DMS153 treated with DMSO at 0.1 percent for 48 hours (cell line): ENCODE measurements at regions not wholly inside any gene's neighbourhood (a gene's known extent, or its start where the extent isn't known, plus 50 kb on each side); places are given as distances from the start of the nearest gene placed in this dataset.

Source experiments
- DNase-seq: peaks from one replicate; lab custom pipeline; 2025; ENCODE audit not compliant: unreplicated experiment; lab: John Stamatoyannopoulos, UW

DNA sequence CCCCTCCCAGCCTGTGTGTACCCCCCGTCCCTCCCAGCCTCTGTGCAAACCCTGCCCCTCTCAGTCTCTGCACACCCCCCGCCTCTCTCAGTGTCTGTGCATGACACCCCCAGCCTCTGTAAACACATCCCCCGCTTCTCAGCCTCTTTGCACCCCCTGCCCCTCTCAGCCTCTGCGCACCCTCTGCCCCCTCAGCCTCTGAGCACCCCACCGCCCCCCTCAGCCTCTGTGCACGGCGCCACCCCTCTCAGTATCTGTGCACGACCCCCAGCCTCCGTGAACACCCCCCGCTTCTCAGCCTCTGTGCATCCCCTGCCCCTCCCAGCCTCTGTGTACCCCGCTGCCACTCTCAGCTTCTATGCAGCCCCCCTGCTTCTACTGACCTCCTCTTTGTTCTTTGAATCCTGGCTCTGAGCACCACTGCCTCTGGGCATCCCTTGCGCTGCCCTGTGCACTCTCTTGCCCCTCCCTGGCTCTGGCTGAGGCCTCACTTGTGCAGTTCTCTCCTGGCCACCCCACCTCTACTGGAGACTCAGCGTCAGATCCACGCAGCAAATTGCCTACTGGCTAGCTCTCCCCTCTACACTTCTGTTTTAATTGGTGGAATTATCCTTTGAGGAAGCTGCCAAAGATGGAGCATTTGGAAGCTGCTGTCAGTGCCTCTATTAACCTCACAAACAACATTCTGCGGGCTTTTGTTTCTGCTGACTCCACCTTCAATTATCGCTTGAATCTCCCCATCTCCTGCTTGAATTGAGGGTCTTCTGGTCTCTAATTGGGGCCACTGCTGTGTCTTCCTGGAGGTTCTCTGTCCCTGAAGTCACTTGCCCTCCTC lies 838.6 kb downstream of the TBC1D22A start:
- DNase-seq: no peak

DNA sequence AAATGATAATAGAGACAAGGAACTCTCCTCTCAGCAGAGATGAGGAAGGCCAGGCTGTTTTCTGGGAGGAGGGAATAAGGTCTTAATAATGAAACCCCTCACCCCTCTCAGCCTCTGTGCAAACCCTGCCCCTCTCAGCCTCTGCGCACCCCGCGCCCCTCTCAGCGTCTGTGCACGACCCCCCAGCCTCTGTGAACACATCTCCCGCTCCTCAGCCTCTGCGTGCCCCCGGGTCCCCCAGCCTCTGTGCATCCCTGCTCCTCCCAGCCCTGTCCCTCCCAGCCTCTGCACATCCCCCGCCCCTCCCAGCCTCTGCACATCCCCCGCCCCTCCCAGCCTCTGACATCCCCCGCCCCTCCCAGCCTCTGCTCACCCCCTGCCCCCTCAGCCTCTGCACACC lies 837.8 kb downstream of the TBC1D22A start:
- DNase-seq: no peak

DNA sequence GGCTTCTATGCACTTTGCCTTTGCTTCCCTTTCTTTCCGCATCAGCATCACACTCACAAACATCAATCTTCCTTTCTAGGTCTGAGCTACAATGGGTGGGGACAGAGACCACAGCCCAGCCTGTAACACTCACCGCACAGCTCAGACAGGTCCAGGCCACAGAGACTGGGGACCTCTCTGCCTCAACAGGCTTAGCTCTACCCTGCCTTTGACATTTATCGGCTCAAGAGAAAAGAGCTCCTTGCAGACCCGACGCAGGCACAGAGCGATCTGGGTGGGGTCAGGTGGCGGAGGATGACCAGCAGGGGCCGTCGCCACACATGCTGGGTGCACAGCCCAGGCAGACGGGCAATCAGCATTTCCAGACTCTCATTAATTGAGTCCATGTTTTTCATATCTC lies 837.3 kb downstream of the TBC1D22A start:
- no peak for DNase-seq

DNA sequence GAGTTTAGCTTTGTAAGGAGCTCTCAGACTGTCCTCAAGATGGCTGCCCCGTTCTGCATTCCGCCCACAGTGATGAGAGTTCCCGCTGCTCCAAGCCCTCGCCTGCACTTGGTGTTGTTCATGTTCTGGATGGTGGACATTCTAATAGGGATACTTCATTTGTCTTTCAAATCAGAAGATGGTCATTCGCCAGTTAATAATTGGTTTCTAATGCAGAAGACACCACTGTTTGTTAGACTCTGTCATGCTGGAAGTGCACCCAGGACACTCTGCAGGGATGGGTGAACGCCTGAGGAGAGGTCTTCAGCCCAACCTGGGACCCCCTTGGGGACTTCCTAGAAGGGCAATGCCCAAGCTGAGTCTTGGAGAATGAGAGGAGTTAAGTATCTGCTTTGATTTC lies 836.4 kb downstream of the TBC1D22A start:
- DNase-seq: no peak

DNA sequence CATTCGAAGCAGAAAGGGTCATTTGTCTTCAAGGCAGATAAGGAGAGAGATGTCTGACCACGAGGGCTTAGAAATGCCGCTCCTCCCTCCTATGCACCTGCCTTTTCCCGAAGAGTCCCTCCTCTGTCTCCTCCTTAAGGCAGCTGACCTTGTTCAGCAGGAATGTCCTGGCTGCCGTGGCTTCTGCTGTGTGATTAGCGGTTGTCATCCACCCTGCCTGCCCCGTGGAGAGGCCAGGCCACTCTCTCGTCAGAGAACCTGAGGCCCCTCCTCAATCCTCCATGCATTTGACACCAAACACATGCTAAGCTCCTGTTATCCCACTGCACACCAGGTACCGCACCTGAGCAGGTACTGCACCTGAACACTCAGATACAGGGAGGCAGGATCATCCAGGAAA lies 834.6 kb downstream of the TBC1D22A start:
- DNase-seq: no peak

DNA sequence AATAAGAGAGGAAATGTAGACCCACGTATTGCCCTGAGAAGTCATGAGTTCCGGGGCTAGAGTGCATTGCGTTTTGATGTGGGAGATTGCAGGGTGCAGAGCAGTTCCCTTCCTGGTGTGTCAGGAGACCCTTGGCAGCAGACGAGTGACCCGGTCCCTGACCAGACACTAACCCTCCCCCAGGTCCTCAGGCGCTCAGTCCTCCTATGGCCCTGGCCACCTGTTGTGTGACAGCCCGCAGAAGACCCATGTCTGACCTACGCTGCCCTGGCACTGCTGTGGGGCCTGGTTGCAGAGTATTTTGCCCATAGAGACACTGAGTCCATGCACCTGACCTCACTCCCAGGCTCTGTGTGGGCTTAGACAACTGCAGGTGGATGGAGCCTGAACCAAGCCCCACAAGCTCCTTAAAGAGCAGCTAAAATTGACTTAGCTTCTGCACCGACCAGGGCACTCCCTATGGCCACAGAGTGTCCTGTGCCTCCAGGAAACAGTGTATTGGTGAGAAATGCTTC lies 833.8 kb downstream of the TBC1D22A start:
- no peak for DNase-seq

DNA sequence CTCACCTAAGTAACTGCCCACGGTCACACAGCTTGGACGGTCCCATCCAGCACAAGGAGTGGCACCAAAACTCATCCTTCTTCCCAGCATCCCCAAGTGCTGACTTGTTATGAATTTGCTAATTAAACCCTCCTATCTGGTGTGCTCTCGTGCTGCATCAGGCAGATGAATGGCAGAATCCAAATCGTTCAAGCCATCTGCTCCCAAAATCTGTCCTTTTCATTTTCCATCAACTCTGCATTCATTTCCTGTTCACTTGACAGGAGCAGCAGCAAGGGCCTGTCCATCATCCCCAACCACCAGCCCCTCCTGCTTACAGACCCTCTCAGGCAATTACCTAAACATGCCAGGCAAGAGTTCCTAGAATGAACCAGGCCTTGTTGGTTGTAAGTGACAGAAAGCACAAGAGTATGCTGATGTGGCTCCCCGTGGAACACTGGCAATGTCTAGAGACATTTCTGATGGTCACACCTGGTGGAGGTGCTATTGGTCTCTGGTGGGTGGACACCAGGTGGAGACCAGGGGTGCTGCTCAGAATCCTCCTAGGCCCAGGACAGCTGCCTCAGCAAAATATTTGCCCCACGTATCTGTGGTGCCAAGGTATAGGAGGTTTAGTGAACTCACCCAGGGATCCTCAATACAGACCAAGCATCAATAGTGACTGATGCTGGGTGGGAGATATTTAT lies 832.5 kb downstream of the TBC1D22A start:
- no peak for DNase-seq

DNA sequence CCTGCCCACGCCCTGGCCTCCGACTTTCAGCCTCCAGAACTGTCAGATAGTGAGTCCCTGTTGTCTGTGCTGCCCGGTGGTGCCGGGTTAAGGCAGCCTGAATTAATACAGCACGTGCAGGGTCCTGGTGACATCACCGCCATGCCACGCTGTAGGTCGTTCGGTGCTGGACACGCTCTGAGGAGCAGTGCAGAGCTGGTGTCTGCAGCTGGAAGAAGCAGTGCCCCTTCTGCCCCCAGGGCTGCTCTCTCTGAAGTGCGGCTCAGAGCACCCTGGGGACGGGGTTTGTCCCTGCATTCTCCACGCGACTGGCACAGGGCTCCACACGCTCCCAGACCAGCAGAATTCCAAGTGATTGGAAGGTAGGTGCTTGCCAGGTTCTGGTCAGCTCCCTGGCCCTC lies 831.5 kb downstream of the TBC1D22A start:
- no peak for DNase-seq

DNA sequence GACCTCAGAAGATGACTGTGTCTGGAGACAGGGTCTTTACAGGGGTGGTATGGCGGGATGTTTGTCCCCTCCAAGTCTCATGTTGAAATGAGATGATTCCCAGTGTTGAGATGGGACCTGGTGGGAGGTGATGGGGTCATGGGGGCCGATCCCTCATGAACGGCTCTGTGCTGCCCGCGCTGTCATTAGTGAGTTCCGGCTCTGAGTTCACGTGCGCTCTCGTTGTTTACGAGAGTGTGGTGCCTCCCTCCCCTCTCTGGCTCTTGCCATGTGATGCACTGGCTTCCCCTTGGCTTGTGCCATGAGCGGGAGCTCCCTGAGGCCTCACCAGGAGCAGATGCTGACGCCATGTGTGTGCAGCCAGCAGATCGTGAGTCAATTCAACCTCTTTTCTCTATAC lies 830.8 kb downstream of the TBC1D22A start:
- no peak for DNase-seq

DNA sequence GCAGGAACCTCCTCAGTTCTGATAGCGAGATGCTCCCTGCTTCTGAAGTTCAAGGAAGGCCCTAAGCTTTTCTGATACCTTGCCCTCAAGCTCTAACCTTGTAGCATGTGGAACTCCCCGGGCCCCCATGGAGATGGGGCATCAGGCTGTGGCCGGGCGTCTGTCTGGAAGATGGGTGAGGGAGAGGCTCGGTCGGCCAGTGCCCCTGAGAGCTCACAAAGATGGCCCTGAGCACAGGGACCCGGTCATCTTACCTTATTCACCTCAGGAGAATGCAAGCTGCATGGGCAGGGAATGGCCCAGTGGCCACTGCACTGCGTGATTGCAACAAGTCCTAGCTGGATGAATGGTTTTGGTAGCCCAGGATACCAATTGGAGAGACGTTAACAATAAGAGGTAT lies 830.3 kb downstream of the TBC1D22A start:
- DNase-seq: no peak

DNA sequence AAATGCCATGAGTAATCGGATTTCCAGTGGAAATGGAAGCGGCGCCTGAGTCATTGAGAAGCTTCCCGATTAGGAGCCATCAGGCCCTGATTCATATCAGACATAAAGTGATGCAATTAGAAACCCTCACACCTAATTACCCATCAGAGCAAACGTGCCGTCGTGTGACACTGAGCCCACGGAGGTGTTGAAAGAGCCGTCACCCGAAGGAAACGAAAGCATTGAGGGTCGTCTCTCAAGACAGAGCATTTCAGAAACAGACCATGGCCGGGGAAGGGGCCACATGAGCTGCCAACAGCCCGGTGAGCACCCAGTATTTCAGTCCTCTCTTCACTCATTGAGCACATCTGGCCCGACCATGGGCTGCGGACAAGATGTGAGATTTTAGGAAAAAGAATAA lies 829.3 kb downstream of the TBC1D22A start:
- DNase-seq: no peak

DNA sequence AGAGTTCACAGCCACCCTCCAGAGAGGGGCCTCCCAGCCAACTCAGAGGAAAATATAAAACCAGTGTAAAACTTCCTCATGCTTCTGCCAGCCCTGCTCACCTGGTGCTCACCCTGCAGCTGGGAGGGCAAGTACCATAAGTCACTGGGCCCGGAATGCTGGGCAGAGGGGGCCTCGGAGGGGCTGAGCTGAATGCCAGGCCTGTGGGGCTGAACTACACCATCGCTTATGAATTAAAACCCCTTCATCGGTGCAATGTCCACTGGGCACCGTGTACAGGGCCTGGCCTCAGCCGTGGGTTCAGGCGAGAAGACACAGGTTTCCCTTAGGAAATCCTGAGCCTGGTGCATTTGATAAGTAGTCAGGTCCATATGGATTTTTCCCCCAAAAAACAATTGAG lies 828.6 kb downstream of the TBC1D22A start:
- no peak for DNase-seq

DNA sequence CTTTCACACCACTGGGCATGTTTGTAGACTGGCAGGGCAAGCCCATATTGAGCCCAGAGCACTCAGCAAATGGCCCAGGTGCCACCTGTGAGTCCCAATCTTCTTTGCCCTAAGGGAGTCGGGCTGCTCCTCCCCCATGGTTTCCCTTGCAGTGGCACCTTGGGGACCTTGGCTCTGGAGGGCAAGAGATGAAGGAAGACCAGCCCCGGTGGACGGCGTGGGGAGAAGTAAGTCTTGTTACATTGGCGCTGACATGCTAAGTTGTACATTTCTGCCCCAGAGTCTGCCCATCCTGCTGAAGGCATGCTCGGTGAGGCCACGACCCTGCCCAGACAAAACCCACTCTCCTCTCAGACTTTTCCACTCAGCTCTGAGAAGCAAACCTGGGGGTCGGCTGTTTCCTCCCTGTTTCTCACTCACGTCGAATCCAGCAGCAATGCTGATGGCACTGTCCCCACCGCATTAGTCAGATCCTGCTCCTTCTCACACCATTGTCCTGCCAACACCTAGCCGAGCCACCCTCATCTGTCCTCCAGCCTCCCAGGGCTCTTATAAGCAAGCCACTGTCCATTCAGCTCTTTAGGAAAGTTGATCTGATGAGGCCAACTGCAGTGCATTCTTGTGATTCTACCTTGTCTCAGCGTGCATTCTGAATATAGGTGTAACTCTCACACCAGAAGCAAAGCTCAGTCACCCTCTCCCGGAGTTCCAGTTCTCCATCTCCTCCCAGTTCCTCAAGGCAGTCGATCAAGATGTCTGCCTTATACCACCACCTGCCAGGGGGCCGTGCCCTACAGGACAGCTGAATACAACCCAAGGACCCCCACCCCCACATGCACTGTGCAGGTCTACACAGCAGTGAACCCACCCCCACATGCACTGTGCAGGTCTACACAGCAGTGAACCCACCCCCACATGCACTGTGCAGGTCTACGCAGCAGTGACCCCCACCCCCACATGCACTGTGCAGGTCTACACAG lies 827.1 kb downstream of the TBC1D22A start:
- no peak for DNase-seq

DNA sequence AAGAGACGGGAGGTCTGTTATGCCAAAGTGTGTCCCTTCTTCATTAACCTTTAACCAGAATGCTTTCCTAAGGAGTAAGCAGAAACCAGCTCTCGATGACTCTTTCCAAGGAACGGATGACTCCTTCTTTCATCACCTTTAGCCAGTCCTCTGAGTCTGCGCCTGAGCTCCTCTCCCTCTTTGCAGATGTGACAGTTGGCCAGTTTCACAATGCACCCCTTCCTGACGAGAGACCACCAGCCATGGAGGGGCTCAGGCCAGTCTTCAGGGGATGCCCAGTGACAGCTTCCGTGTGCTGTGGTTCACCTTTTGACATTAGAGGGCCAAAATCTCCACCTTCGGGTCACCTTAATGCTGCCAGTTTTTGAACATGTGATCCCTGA lies 826.1 kb downstream of the TBC1D22A start:
- no peak for DNase-seq

DNA sequence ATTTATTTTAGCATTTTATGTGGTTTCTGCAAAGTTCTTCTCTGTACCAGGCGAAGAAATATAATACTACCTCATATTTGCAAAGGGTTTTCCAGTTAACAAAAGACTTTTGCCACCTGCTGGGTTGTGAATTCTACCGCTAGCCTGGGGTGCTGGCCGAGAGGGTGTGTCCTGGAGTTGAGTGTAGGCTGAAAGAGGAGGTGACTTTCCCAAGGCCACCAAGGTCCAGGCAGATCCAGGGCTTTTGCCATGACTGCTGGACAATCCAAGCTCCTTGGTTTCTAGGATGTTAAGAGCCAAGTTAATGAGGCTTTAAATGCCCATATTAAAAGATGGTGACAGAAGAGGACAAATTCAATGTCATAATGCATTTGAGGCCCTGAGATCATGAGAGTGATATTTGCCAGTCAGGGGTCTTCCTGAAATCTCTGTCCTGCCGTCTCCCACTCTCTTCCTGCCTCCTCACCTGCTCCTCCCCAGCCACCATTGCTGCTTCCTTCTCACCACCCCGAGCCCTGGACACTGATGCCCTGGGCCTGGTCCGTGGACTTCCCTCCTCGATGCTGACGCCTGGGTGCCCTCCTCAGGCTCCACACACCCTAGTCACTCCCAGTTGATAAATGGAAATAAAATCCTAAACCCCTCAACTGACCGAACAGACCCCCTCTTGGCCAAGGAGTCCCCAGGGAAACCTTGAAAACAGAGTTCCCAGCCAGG lies 825.6 kb downstream of the TBC1D22A start:
- DNase-seq: no peak

DNA sequence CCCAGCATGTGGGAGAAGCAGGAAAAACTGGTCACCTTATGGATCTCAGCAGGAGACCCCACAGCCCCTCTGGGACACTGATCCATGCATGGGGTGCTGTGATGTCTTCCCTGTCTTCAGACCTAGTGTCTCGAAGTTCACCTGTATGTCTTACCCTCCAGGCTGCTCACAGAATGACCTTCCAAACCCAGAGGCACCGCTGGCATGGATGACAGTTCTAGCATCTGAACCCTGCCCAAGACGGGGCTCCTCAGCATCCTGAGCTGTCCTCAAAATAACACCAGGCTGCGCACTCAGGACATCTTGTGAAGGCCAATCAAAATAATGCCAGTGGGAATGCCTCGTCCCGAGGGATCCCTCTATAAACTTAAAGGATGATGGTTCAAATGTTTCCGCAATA lies 824.9 kb downstream of the TBC1D22A start:
- DNase-seq: no peak

DNA sequence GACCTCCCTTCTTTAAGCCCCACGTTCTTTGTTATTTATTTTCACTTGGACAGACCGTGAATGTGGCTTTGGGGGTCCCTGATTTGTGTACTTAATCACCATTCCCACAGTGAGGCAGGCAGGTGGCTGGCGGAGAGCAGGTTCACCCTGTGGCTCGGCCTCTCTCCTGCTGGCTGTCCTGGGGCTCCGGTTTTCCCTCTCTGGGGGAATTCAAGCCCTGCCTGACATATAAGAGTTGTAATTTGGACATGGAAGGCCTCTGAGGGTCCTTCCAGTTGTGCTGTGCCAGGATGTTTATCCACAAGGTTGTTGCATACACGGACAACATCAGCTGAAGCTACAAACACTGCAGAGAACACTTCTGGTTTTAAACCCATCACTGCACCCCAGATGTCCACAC lies 824.5 kb downstream of the TBC1D22A start:
- DNase-seq: no peak

DNA sequence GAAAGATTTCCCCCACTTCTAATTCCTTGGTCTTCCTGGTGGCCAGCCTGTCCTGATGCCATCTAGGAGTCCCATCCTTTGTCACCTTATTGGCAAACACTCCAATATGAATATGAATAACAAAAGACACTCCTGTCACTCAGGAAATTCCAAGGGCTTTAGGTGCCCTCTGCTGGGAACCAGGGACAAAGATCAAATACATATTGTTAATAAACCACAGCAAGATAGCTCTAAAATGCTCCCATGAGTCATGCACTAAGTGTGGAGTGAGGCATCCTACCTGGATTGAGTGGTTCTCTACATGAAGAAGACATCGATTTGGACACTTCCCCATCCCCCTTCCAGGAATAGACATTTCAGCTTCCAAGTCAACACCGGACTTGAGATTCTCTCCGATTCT lies 823.6 kb downstream of the TBC1D22A start:
- DNase-seq: peak; percentile 22

DNA sequence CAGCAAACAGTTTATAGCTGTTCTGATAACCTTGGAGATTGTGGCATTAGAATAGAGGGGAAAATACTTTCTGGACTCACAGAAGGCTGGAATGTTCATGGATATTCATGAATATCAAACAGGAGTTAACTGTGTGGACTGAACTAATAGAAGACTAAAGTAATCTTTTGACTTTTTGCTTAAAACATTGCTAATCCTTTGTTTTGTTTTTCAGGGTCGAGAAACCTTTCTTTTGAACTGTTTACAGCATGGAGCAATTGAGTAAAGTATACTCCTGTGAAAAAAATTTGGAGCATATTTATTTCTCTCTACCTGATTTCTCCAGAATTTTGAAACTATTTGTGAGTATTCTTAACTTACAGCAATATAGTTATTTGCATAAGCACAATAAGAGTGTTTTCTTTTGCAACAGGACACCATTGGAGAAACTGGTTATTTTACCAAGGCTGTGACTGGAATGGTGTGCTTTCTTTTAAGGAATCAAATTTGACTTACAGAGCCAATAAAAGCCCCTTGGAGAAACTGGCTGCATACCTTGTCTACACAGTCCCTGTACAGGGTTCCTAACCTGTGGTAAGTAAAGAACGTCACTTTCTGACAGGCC lies 821.6 kb downstream of the TBC1D22A start:
- DNase-seq: no peak

DNA sequence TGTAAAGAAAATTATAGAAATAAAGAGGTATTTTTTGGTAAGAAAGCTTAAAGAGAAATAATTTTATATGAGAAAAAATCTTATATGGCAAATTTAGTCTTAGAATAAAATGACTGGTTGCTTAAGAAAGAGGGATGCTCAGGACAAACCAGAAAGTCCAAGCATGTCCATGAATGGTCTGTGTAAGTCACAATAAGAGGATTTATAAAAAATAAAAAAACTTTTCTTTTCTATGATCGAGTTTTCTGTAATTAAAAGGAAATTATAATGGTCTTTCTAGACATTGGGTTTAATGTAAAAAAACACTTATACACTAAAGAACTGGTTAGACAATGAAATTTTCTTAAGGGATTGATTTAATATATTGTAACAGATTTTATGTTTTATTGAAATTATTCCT lies 819.6 kb downstream of the TBC1D22A start:
- no peak for DNase-seq
